NCI-H1092 (cell line): ENCODE measurements at regions not wholly inside any gene's neighbourhood (a gene's known extent, or its start where the extent isn't known, plus 50 kb on each side); places are given as distances from the start of the nearest gene placed in this dataset.

Experiments
- DNase-seq: peaks from one replicate; lab custom pipeline; 2025; lab: John Stamatoyannopoulos, UW

DNA sequence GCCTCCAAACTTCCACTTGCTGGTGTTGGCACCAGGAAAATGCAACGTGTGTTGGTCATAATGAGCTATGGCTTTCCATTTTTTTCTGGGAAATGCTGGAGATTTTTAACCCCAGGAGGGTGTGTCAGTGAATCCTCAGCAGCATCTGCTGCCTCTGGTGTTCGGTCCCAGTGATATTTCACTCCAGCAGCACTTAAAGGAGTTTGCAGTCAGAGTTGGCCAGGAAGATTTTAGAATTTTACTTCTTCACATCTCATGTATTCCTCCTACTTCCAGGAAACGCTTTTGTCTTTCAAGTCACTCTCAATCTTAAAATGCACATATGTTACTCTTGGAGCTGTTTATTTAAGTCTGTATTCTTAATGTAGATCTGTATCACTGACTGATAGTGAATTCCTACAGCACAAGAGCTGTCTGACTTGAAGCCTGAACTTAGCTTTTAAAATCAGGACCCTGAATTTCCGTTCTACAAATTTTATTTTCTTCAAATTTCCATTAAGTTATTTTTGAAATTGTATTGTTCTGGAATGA, 903.4 kb upstream of the SLC10A2 start:
- no peak for DNase-seq

GRCh38 chr13:103965506-103966243, 899.5 kb upstream of the SLC10A2 start:
- DNase-seq = no peak

DNA sequence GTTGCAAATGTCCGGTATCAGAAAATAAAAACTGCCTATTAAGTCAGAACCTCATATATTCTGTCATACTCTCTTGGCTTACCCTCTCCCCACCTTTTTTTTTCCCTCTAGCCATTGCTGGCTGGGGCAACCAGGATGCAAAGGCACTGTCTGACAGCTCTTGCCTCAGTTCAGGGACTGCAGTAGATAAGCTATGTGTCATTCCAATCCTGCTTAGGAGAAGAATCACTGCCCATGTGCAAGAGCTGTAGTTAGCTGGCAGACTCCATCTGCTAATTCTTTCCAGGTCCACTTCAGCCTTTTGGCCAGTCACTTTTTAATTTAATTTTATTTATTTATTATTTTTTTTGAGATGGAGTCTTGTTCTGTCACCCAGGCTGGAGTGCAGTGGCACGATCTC, 895.6 kb upstream of the SLC10A2 start:
- DNase-seq = no peak

- DNase-seq = no peak
Observed at GRCh38 chr13:103961129-103961528, 894.9 kb upstream of the SLC10A2 start.

GRCh38 chr13:103960001-103960400, 893.8 kb upstream of the SLC10A2 start:
- DNase-seq = no peak

DNA sequence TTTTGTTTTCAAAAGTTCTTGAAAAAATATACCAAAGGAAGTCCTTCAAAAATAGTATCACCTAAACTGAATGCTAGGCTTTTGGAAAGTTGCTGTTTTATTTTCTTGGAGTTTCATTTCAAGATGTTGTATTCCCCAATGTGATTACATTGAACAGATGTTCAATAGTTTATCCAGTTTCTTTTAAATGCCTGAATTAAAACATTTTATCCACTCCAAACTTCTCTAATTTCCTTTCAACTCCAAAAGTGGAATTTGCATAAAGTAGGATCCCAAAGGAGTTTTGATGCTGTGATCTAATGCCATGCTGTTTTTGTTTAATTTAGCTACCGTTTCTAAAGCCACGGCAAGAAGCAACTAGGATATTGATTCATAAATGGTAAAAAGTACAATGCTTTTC, 892.5 kb upstream of the SLC10A2 start:
- DNase-seq = no peak

DNA sequence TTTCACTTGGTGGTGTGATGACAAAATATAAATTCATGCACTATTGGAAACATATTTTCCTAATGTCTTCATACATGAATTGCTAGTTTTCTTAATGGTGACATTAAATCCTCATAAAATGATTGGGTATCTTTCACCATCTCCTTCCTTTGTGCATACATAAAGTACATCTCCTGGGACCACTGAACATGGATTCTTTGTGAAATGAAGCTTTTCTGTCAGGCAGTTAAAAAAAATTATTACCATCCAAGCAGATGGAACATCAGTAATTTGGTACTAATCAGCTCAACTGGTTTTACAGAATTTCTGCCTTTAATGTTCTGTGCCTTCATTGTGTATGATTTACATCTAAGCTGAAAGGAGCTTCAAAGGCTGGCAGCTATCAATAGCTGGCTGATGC, 891.7 kb upstream of the SLC10A2 start:
- no peak for DNase-seq

DNA sequence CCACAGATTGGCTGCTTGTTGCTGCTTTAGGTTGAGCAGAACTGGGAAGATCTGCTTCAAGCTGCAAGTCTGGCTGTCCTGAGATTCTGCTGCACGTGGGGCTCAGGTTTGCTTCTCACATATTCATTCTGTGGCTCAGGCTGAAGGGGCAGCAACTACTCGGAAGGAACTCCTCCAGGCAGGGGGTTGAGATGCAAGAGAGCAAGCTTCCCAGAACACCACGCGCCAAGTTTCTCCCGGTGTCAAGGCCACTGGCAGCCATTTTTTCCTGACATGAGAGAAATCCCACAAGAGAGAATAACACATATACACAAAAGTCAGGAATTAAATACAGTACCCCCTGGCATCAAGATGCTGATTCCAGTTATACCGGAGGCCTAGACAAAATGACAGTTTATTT, 887.6 kb upstream of the SLC10A2 start:
- DNase-seq = no peak

- no peak for DNase-seq
Observed at GRCh38 chr13:103952183-103952582, 886.0 kb upstream of the SLC10A2 start.

- no peak for DNase-seq
Observed at GRCh38 chr13:103948426-103948825, 882.2 kb upstream of the SLC10A2 start.

DNA sequence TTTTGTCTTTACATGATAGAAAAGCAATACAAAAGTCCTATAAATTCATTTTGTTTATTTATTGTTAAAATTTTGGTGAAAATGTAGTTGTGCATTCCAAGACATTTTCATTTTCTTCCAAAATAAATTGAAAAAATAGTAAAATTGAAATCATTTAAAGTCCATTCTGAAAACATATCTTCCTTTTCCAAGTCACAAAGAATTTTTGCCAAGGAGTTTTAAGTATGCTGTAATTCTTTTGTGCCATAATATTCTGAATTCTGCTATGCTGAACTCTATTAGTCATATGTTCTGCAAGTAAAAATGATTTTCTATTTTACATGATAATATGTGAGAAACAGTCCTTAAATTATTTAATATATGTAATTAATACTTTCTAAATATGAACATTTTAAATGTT, 879.6 kb upstream of the SLC10A2 start:
- no peak for DNase-seq

- DNase-seq = no peak
Observed at GRCh38 chr13:103941506-103942140, 875.4 kb upstream of the SLC10A2 start.

DNA sequence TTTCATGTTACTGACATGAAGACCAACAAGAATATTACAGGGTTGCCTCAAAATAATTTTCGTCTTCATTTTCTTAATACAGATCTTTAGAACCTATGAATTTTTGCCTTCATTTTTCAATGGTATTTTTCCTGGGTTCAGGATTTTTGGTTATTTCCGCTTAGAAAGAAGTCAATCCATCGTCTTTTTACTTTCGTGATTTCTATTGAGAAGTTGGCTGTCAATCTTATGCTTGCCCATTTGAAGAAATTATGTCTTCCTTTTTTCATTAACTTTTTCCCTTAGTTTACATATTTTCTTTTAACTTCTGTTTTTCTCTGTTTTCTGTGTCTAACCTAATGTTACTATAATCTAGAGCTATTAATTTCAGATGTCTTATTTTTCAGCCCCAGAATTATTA, 868.9 kb upstream of the SLC10A2 start:
- DNase-seq = no peak

DNA sequence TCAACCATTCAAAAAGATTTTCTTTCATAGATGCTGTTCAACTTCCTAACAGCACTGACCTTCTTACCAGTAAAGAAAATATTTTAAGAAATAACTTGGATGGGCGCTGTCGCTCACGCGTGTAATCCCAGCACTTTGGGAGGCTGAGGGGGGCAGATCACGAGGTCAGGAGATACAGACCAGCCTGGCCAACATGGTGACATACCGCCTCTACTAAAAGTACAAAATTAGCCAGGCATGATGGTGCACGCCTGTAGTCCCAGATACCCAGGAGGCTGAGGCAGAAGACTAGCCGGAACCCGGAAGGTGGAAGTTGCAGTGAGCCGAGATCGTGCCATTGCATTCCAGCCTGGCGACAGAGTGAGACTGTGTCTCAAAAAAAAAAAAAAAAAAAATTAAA, 865.7 kb upstream of the SLC10A2 start:
- no peak for DNase-seq

DNA sequence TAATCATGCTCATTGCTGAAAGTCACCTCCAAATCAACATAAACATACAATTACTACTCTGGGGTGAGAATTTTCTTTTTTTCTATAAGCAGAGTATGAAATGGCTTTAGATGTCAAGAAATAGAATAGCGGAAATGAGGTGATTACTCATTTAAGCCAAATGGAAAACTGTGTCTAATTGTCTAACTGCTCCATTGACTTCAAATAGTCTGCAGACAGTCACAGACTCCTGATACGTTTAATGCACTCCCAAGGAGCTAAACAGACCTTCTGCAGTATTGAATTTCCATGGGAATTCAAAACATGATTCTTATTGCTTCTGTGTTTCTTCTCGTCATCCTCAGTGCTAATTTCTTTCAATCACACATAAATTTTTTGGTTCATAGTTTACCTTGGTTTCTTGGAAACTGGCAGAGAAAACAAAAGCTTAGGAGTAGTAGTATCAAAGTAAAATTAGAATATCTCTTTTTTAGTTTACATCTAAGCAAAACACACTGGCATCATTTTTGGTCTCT, 865.2 kb upstream of the SLC10A2 start:
- DNase-seq = no peak

DNA sequence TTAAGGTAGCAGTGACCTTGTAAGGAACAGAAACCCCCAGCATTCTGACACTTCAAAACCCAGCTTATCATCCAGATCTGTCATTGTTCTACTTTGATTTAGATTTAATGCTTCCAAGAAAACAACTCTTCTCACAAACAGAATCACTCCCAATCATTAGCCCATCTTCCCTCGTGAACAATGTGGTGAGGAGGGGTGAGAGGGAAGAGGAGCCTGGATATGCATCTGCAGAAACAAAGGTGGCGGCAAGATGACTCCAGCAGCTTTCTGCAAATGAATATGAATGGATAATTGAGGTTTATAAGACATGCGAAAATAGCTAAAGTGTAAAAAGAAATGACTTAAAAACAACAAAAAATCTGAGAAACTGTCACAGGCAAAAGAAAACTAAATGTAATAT, 859.9 kb upstream of the SLC10A2 start:
- no peak for DNase-seq

GRCh38 chr13:103908911-103909310, 842.7 kb upstream of the SLC10A2 start:
- DNase-seq = no peak

DNA sequence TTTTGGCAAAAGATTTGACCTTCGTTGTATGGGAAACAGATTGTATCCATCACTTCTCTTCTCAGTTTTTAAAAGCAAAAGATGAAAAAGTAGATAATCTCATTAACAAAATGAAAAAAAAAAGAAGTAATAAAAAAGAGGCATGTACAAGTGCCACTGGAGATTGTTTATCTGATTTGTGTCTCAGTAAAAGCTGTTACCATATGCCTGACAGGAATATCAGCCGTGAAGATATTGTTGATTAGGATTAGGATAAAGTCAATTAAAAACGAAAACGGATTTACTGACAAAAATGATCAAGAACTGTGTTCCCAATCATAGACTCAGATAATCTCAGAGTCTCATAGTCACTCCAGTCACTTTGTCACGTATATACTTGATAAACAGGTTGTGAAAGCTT, 842.1 kb upstream of the SLC10A2 start:
- DNase-seq = no peak

GRCh38 chr13:103903790-103904189, 837.6 kb upstream of the SLC10A2 start:
- DNase-seq = no peak

GRCh38 chr13:103898481-103898880, 832.3 kb upstream of the SLC10A2 start:
- no peak for DNase-seq

GRCh38 chr13:103895835-103896531, 829.8 kb upstream of the SLC10A2 start:
- no peak for DNase-seq

GRCh38 chr13:103894626-103895025, 828.4 kb upstream of the SLC10A2 start:
- no peak for DNase-seq
